Fibroblast of villous mesenchyme (primary cell): ENCODE measurements at regions not wholly inside any gene's neighbourhood (a gene's known extent, or its start where the extent isn't known, plus 50 kb on each side); places are given as distances from the start of the nearest gene placed in this dataset.

ENCODE experiments used
- DNase-seq: peaks from one replicate; pipeline ENCODE4 v3.0.0-alpha.2; 2010; ENCODE audit warnings: low read depth
- H3K4me3 ChIP-seq: 2 replicates; pipeline ENCODE4 v1.5.1; 2011; ENCODE audit warnings: low read depth, mild to moderate bottlenecking, low read length
- CTCF ChIP-seq: IDR thresholded peaks from 2 replicates; pipeline ENCODE4 v1.5.1; 2012; ENCODE audit warnings: low read depth, mild to moderate bottlenecking, low read length; ENCODE audit not compliant: insufficient read depth

GRCh38 chr22:34902335-34902734 is 163.6 kb upstream of the ISX start:
- DNase-seq, result no peak
- no peak overlapping the region for H3K4me3 ChIP-seq
- TF ChIP-seq CTCF, result no peak

GRCh38 chr22:34903416-34903815 is 162.5 kb upstream of the ISX start:
- TF ChIP-seq CTCF, result no peak
- H3K4me3 ChIP-seq, result no peak overlapping the region
- no peak for DNase-seq

GRCh38 chr22:34904486-34904885 is 161.5 kb upstream of the ISX start:
- H3K4me3 ChIP-seq, result no peak overlapping the region
- no peak for TF ChIP-seq CTCF
- no peak for DNase-seq

- no peak overlapping the region for H3K4me3 ChIP-seq
- DNase-seq, result no peak
- TF ChIP-seq CTCF, result no peak
These were observed 152.1 kb upstream of the ISX start for GRCh38 chr22:34913826-34914225.

- no peak overlapping the region for H3K4me3 ChIP-seq
- TF ChIP-seq CTCF, result no peak
- DNase-seq, result no peak
These were observed 151.1 kb upstream of the ISX start for GRCh38 chr22:34914846-34915245.

- no peak for TF ChIP-seq CTCF
- DNase-seq, result no peak
- H3K4me3 ChIP-seq, result no peak overlapping the region
These were observed 148.7 kb upstream of the ISX start for GRCh38 chr22:34917239-34917638.

GRCh38 chr22:34931026-34931425 is 134.9 kb upstream of the ISX start:
- no peak for TF ChIP-seq CTCF
- no peak for DNase-seq
- H3K4me3 ChIP-seq, result no peak overlapping the region
